Posterior vena cava (tissue), 2 donors: ENCODE measurements at regions not wholly inside any gene's neighbourhood (a gene's known extent, or its start where the extent isn't known, plus 50 kb on each side); places are given as distances from the start of the nearest gene placed in this dataset.
"Not testable (repeated sequence)": the region's sequence is repeated elsewhere in the genome, so short reads cannot be mapped to it uniquely, and the experiment has no call there.

ENCODE experiments used
- DNase-seq: peaks from one replicate; pipeline ENCODE4 v3.0.0-alpha.2; 2020; ENCODE audit warnings: low spot score
- intact Hi-C, 2 donors: fragments of 100-400 bp; cut with DNase I; formaldehyde crosslinking; loops; one replicate each; pipeline versions ENCODE4 v1.14.1 to v1.14.2; 2022 to 2023
- donor health status: DM: yes; HTN: yes; CAD: no.
- donor health status: DM: yes; HTN: yes; CAD: no.

- intact Hi-C loops: no loop called here
- DNase-seq: no peak
These were observed 324.2 kb upstream of the PREP start for GRCh38 chr6:105726902-105727655.

- no peak for DNase-seq
- intact Hi-C loops: no loop called here
These were observed 312.0 kb upstream of the PREP start for GRCh38 chr6:105714846-105715245.

GRCh38 chr6:105713474-105714118 is 310.7 kb upstream of the PREP start:
- intact Hi-C loops: no loop called here
- DNase-seq: no peak

- intact Hi-C loops: no loop called here
These were observed 308.3 kb upstream of the PREP start for GRCh38 chr6:105711216-105711615.

GRCh38 chr6:105705608-105706007 is 302.7 kb upstream of the PREP start:
- DNase-seq: no peak
- intact Hi-C loops: no loop called here

More at GRCh38 chr6:105711216-105711615, 308.3 kb upstream of the PREP start:
- DNase-seq: no peak

GRCh38 chr6:105695461-105695860 is 292.6 kb upstream of the PREP start:
- no peak for DNase-seq
- intact Hi-C loops: no loop called here

GRCh38 chr6:105692613-105693215 is 289.8 kb upstream of the PREP start:
- no peak for DNase-seq

GRCh38 chr6:105691971-105692370 is 289.1 kb upstream of the PREP start:
- no peak for DNase-seq
- intact Hi-C loops: no loop called here

More at GRCh38 chr6:105692613-105693215, 289.8 kb upstream of the PREP start:
- intact Hi-C loops: no loop called here

- intact Hi-C loops: no loop called here
- DNase-seq: no peak
These were observed 288.2 kb upstream of the PREP start for GRCh38 chr6:105691081-105691480.

GRCh38 chr6:105688573-105688972 is 285.7 kb upstream of the PREP start:
- no peak for DNase-seq
- intact Hi-C loops: no loop called here

- intact Hi-C loops, DNase-seq: not testable (repeated sequence)
These were observed 283.9 kb upstream of the PREP start for GRCh38 chr6:105686793-105687192.

- DNase-seq: no peak
- intact Hi-C loops: no loop called here
These were observed 278.2 kb upstream of the PREP start for GRCh38 chr6:105681061-105681460.

- intact Hi-C loops: no loop called here
These were observed 277.2 kb upstream of the PREP start for GRCh38 chr6:105680131-105680530.

GRCh38 chr6:105678516-105678915 is 275.6 kb upstream of the PREP start:
- intact Hi-C loops: no loop called here

More at GRCh38 chr6:105680131-105680530, 277.2 kb upstream of the PREP start:
- DNase-seq: no peak

GRCh38 chr6:105677671-105678475 is 275.0 kb upstream of the PREP start:
- intact Hi-C loops: no loop called here
- no peak for DNase-seq

More at GRCh38 chr6:105678516-105678915, 275.6 kb upstream of the PREP start:
- no peak for DNase-seq

GRCh38 chr6:105676857-105677256 is 274.0 kb upstream of the PREP start:
- intact Hi-C loops: no loop called here
- no peak for DNase-seq

- DNase-seq: no peak
- intact Hi-C loops: no loop called here
These were observed 273.0 kb upstream of the PREP start for GRCh38 chr6:105675715-105676397.

GRCh38 chr6:105672856-105673538 is 270.1 kb upstream of the PREP start:
- DNase-seq, intact Hi-C loops: not testable (repeated sequence)

GRCh38 chr6:105669232-105669631 is 266.4 kb upstream of the PREP start:
- intact Hi-C loops: no loop called here
- no peak for DNase-seq
